GM21737 (cell line): ENCODE measurements at regions not wholly inside any gene's neighbourhood (a gene's known extent, or its start where the extent isn't known, plus 50 kb on each side); places are given as distances from the start of the nearest gene placed in this dataset.

Source experiments
- ATAC-seq: cut with Tn5 transposase; IDR thresholded peaks from one replicate; pipeline ENCODE4 v1.9.1; 2021; ENCODE audit warnings: mild to moderate bottlenecking, moderate library complexity; ENCODE audit not compliant: unreplicated experiment

DNA sequence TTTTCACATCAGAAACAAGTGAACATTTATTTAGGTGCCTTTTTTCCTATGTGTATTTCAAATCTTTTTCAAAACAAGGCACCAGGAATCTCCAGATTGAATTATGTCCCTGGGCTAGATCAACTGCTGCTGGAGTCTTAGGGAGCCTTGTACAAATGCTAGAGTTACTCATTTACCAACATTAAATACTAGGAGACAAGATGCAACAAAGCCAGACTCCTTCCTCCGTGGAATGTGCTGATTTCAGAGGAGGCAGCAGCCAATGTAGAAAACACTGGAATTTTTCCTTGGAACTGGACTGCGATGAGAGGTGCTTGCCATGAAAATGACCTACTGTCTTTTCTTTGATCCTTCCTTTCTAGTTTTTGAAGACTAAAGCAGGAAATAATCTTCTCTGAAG is 1514.7 kb upstream of the MIR17HG start:
- ATAC-seq = no peak

DNA sequence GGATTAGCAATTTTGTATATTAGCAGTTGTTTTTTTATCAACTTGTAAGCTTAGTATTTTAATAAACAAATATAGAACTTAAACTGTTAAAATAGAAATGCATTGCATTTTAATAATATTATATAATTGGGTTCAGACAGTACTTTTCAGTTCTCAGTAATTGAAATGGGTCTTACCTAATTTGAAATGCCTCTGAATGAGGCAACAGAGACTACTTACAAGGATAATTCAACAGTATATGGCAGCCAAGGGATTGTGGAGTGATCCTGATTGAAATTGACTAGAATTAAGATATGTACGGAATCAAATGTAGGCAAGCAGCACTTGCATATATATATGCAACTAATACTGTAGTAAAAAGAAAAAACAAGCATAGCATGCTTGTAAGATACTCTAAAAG is 1503.9 kb upstream of the MIR17HG start:
- ATAC-seq = no peak

DNA sequence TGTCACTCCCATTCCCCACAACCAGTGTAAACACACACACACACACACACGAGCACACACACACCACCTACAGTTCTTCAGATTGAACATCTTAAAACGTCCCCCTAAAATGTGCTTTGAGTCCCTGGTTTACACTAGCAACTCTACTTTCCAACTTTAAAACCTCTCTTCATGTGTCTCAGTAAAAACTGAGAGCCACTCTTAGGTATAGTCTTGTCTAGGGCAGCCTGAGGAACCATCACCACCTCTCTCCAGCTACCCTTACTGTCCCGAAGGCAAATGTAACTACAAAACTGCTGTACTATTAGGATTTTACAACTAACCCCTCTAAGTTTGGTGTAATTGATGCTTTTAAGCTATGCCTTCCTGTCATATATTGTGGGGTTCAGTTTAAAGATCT is 1501.6 kb upstream of the MIR17HG start:
- no peak for ATAC-seq

DNA sequence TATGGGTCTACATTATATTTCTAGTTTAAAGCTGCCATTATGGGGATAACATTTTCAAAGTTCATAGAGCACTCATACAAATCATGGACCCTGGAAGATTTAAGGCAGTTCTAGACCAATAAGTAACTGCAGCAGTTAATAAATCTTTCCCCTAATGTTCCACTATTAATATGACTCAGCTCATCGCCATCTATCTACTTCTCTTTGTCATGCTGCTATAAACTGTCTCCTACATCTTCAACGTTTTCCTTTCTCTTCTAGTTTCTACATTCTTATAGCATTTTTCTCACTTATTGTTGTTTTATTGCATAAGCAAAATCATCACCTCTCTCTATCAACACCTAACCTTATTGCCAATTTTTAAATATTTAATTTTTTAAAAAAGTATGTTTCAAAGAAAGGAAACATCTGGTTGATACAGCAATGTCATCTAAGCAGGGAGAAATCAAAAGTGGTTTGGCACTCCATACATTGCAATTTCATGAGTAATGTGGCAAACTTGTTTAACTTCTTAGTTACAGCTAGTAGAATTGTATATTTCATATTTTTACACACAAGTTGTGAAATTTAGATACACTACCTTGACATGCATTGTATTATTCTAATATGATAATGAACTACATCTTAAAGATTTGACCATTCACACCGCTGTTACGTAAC is 1500.4 kb upstream of the MIR17HG start:
- no peak for ATAC-seq

GRCh38 chr13:89852570-89852969 is 1494.9 kb upstream of the MIR17HG start:
- ATAC-seq = no peak

DNA sequence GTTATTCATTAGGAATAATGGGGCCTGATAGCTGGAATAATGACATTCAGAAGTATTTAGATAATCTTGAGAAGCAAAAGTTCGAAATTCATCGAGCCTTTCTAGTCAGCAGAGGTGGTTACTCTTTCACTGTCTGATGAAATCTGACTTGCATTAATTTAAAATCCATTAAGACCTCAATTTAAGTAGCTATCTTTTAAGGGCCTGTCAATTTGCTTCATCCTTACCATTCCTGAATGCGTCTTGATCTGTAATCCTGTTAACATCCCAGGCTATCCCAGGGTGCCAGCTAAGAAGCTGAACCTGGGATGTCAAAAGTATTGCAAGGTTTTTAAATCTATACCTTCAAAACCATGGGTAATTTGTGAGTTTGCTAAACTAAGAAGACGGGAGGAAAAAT is 1491.0 kb upstream of the MIR17HG start:
- ATAC-seq = no peak

- ATAC-seq = no peak
Measured at GRCh38 chr13:89857502-89857901, 1490.0 kb upstream of the MIR17HG start.

GRCh38 chr13:89862011-89862690 is 1485.3 kb upstream of the MIR17HG start:
- no peak for ATAC-seq

GRCh38 chr13:89862691-89863036 is 1484.8 kb upstream of the MIR17HG start:
- no peak for ATAC-seq

- no peak for ATAC-seq
Measured at GRCh38 chr13:89865164-89866064, 1482.1 kb upstream of the MIR17HG start.

DNA sequence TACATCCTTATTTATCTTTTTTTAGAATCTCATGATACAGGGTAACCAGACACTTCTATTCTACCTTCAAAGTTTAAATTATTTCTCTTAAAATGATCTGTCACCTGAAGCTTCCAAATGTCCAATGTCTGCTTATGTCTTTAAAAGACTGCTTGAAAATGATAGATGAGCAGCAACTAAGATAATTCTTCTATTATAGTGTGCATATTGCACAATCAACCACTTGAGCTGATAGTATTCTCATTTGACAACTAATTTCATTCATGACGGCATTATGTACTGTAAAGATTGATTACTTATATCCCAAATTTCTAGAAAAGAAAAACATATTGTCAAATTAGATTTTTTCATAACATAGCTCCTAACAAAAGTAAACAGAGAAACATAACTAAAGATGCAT is 1478.2 kb upstream of the MIR17HG start:
- no peak for ATAC-seq

DNA sequence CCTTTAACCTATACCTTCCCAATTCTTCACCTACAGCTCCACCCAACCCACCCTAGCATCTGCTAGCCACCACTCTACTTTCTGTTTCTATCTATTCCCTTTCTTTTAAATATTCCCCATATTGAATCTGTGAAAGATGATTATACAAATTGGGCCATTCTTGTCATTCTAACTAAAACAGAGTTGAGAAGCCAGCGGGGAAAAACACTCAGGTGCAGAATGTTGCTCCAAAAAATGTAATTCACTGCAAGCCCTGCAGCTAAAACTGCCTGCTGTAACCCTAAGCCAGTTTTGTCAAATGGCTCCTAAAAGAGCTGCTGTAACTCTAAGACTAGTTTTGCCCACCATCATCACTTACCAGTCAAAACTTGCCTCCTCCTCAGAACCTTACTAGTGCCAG is 1468.6 kb upstream of the MIR17HG start:
- no peak for ATAC-seq

DNA sequence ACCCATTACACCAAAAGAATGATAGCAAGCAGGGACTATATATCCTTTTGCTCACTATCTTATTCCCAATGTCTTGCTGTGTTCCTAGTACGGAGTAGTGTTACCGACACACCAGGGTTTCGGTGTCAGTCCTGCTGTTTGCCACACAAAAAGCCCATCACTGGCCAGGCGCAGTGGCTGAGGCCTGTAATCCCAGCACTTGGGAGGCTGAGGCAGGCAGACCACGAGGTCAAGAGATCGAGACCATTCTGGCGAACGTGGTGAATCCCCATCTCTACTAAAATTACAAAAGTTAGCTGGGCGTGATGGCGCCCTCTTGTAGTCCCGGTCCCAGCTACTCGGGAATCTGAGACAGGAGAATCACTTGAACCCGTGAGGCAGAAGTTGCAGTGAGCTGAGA is 1467.3 kb upstream of the MIR17HG start:
- ATAC-seq = no peak

- no peak for ATAC-seq
Measured at GRCh38 chr13:89883893-89884448, 1463.5 kb upstream of the MIR17HG start.

- ATAC-seq = no peak
Measured at GRCh38 chr13:89890806-89891205, 1456.7 kb upstream of the MIR17HG start.

DNA sequence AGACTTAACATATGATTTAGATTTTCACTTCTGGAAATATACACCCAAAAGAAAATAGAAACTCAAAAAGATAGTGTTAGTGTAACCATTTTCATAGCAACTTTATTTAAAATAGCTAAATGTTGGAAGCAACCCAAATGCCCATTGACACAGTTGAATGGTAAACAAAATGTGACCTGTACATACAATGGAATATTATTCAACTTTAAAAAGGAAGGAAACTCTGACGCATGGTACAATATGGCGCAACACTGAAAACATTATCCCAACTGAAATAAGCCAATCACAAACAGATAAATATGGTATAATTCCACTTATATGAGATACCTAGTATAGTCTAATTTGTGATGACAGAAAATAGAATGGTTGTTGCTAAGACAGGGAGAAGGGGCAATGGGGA is 1456.1 kb upstream of the MIR17HG start:
- no peak for ATAC-seq

DNA sequence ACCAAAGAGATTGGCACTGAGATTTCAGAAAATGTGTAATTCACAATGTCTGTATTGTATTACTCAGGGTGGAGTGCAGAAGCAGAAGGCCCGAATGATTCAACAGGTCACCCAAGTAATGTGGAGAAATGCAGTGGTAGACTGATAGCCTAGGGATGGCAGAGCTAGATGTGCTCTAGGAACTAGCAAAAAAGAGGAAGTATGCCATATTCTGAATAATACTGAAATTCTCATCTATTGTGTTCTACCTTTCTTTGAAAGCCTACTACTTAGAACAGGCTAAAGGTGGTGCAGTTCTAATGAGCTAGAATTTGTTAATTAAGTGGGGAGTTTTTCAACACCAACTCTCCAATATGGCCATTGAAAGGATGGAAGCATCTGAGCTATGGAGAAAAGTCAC is 1449.8 kb upstream of the MIR17HG start:
- ATAC-seq = no peak

DNA sequence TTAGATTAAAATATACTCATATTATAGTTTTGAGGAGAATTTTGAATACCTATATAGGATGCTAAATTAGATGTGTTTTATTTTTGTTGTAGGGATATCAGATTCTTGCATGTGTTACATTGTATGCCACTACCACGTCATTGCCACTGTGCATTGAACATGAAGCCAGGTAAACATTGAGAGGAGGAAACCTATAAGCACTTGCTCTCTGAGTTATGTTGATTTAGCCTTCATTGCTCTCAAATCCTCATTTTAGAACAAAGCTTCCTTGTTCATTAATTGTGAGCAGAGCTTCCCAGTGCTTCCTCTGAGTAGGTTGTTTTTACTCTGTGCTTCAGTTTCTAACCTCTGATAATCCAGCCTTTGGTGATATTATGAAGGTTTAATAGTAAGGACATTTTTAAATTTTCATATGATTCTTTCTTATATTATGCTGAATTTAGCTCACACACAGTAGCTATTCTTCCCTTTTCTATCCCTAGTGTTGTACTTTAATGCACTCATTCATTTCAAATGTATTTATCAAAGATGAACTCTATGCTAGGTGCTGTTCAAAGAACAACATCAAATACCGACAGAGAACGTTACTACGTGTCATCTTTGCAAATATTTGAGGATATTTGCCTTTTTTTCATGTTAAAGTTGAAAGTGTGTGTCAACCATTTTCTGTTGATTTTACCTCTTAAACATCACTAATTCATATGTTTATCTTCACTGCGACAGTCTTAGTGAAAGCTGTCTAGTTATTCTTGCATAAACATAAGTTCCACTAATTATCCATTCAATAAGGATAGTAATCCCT is 1448.0 kb upstream of the MIR17HG start:
- no peak for ATAC-seq

DNA sequence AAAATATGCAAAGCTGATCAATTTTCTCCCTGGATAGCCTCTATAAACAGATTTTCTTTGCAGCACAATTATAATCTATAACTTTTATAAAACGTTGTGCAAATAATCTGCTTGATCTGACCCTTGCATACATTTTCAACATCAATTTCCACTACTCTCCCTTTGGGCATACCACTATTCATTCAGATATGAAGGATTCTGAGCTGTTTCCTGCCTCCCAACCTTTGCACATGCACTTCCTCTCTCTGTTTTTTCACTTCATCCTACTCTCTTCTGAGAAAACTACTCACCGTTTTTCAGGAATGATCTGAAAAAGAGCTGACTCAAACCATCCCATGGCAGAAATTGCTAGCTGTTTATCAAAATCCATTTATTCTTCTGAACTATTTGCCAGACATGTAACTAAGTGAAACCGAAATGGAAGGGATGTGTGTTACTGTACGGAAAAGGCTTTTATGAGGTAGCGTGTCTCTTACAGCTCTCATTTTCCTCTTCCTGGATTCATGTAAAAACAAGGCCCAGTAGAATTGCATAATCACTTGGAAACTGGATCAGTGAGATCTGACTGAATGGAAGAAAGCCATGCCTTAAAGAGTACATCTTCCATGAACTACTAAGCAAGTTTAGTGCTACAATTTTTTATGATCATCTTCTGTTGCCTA is 1447.3 kb upstream of the MIR17HG start:
- ATAC-seq = no peak

DNA sequence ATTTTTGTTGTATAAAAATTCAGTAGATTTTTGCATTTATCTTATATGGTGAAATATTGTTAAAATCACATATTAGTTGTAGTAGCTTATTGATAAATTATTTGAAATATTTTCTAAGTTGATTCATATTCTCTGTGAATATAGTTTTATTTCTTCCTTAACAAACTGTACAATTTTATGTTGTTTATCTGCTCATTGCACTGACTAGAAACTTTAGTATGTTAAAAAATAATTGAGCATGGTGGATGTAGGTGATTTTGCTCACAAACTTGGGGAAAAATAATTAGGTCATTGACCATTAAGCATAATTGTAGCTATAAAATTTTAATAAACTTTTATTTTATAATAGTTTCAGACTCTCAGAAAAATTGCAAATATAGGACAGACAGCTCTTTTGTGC is 1445.3 kb upstream of the MIR17HG start:
- no peak for ATAC-seq
